HEK293 (cell line): ENCODE measurements at regions not wholly inside any gene's neighbourhood (a gene's known extent, or its start where the extent isn't known, plus 50 kb on each side); places are given as distances from the start of the nearest gene placed in this dataset.

Experiments used
- CTCF ChIA-PET: fragments of 350-600 bp; formaldehyde crosslinking; extraction: SDS; loops from one replicate; lab custom pipeline; 2021; ENCODE audit warnings: antibody characterized with exemption; lab: Yijun Ruan, JAX
- POLR2A ChIA-PET: fragments of 300-600 bp; formaldehyde crosslinking; extraction: SDS; loops from one replicate; lab custom pipeline; 2020; ENCODE audit warnings: antibody characterized with exemption, inconsistent platforms; lab: Yijun Ruan, JAX
- H3K27ac ChIP-seq: fragments of 200-500 bp; sonication (Bioruptor generic); 2 replicates; pipeline ENCODE4 v1.5.1; 2014; ENCODE audit warnings: low read depth, low read length, control low read depth, inconsistent platforms; ENCODE audit errors: extremely low read depth
- H3K36me3 ChIP-seq, 2 experiments: fragments of 200-500 bp in 1 of 2; sonication (Bioruptor generic) in 1 of 2; 1 replicate in 1 of 2; 2 replicates in 1 of 2; pipeline ENCODE4 v1.5.1; 2014 to 2017; ENCODE audit warnings: inconsistent platforms in 2 of 2, low read length in 2 of 2; ENCODE audit not compliant: control insufficient read depth in 2 of 2, insufficient read depth in 1 of 2
- H3K4me1 ChIP-seq: fragments of 200-500 bp; sonication (Bioruptor generic); 2 replicates; pipeline ENCODE4 v1.5.1; 2014; ENCODE audit warnings: mild to moderate bottlenecking, low read length, inconsistent platforms; ENCODE audit not compliant: control insufficient read depth, insufficient read depth
- H3K4me3 ChIP-seq: 2 replicates; pipeline ENCODE4 v1.5.1; 2011; ENCODE audit warnings: low read depth, mild to moderate bottlenecking, control low read depth, low read length, moderate library complexity
- H3K9me3 ChIP-seq: fragments of 200-500 bp; sonication (Bioruptor generic); 2 replicates; pipeline ENCODE4 v1.5.1; 2014; ENCODE audit warnings: low read depth, low read length, inconsistent platforms; ENCODE audit not compliant: control insufficient read depth, insufficient read depth
- IKZF3 ChIP-seq: fragments of 450-650 bp; IDR thresholded peaks from 2 replicates; pipeline ENCODE4 v1.5.0; 2018; ENCODE audit warnings: missing biosample characterization, mild to moderate bottlenecking, missing genetic modification characterization, moderate library complexity
- KLF10 ChIP-seq: fragments of 450-650 bp; IDR thresholded peaks from 2 replicates; pipeline ENCODE4 v1.5.1; 2018; ENCODE audit warnings: missing biosample characterization, mild to moderate bottlenecking, missing genetic modification characterization
- MZF1 ChIP-seq: fragments of 450-650 bp; formaldehyde crosslinking; IDR thresholded peaks from 2 replicates; pipeline ENCODE4 v1.5.1; 2017; ENCODE audit warnings: missing biosample characterization, missing genetic modification characterization, borderline replicate concordance
- OVOL3 ChIP-seq: fragments of 450-650 bp; formaldehyde crosslinking; IDR thresholded peaks from 2 replicates; pipeline ENCODE4 v1.5.1; 2016; ENCODE audit warnings: missing biosample characterization, missing genetic modification characterization
- ZNF266 ChIP-seq: fragments of 450-650 bp; formaldehyde crosslinking; IDR thresholded peaks from 2 replicates; pipeline ENCODE4 v1.5.1; 2016; ENCODE audit warnings: missing biosample characterization, missing genetic modification characterization, low read depth
- ZNF335 ChIP-seq: fragments of 450-650 bp; formaldehyde crosslinking; conservative IDR thresholded peaks from 2 replicates; pipeline ENCODE4 v1.5.1; 2016; ENCODE audit warnings: missing biosample characterization, missing genetic modification characterization
- ZNF473 ChIP-seq: fragments of 450-650 bp; formaldehyde crosslinking; IDR thresholded peaks from 2 replicates; pipeline ENCODE4 v1.5.1; 2017; ENCODE audit warnings: missing biosample characterization, missing genetic modification characterization
- ZNF529 ChIP-seq: fragments of 450-650 bp; formaldehyde crosslinking; IDR thresholded peaks from 2 replicates; pipeline ENCODE4 v1.5.1; 2017; ENCODE audit warnings: missing genetic modification characterization, missing biosample characterization; ENCODE audit not compliant: insufficient replicate concordance
- ZNF555 ChIP-seq: fragments of 450-650 bp; formaldehyde crosslinking; conservative IDR thresholded peaks from 2 replicates; pipeline ENCODE4 v1.5.1; 2017; ENCODE audit warnings: missing biosample characterization, mild to moderate bottlenecking, missing genetic modification characterization, inconsistent platforms
- ZNF585B ChIP-seq: fragments of 450-650 bp; formaldehyde crosslinking; IDR thresholded peaks from 2 replicates; pipeline ENCODE4 v1.5.1; 2016; ENCODE audit warnings: missing biosample characterization, missing genetic modification characterization
- TF ChIP-seq, protein P1 (sequence below): fragments of 450-650 bp; formaldehyde crosslinking; IDR thresholded peaks from 2 replicates; pipeline ENCODE4 v1.5.1; 2016; ENCODE audit warnings: missing biosample characterization, missing genetic modification characterization
- TF ChIP-seq, protein P2 (sequence below): IDR thresholded peaks from 2 replicates; pipeline ENCODE4 v1.6.1; 2011; ENCODE audit warnings: mild to moderate bottlenecking, low read depth, low read length, borderline replicate concordance
- TF ChIP-seq, protein P3 (sequence below): fragments of 450-650 bp; formaldehyde crosslinking; IDR thresholded peaks from 2 replicates; pipeline ENCODE4 v1.5.1; 2016; ENCODE audit warnings: missing biosample characterization, missing genetic modification characterization
- TF ChIP-seq, protein P4 (sequence below): fragments of 450-650 bp; formaldehyde crosslinking; optimal IDR thresholded peaks from 2 replicates; pipeline ENCODE3; 2016; ENCODE audit warnings: missing biosample characterization, mild to moderate bottlenecking, missing genetic modification characterization
- TF ChIP-seq, protein P5 (sequence below): fragments of 450-650 bp; formaldehyde crosslinking; conservative IDR thresholded peaks from 2 replicates; pipeline ENCODE4 v1.5.1; 2016; ENCODE audit warnings: low read depth, missing biosample characterization, missing genetic modification characterization
- TF ChIP-seq, protein P6 (sequence below): fragments of 450-650 bp; formaldehyde crosslinking; IDR thresholded peaks from 2 replicates; pipeline ENCODE4 v1.5.1; 2016; ENCODE audit warnings: missing biosample characterization, missing genetic modification characterization
- TF ChIP-seq, protein P7 (sequence below): fragments of 450-650 bp; formaldehyde crosslinking; IDR thresholded peaks from 2 replicates; pipeline ENCODE4 v1.5.1; 2016; ENCODE audit warnings: missing biosample characterization, missing genetic modification characterization
- TF ChIP-seq, protein P8 (sequence below): fragments of 450-650 bp; formaldehyde crosslinking; IDR thresholded peaks from 2 replicates; pipeline ENCODE4 v1.5.1; 2017; ENCODE audit warnings: missing biosample characterization, missing genetic modification characterization

DNA sequence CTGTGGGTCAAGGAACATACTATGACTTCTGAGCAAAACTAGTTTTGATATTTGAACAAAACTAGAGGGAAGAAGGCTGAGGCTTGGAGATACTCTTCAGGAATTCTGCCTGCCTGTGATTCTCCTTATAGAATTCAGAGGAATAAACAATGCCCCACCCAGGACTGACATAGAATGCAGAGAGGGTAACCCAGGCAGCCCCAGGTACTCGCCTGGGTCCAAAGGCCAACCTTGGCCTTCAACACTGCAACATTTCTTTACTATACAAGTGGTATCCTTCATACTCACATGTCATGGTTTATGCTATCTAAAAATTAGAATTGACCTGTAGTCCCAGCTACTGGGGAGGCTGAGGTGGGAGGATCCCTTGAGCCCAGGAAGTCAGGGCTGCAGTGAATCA is 217.0 kb upstream of the FOXN3 start:
- CTCF ChIA-PET = interaction anchor here (1.1 kb wide), 2 partner anchors 130 to 216 kb away, joined by 3 read pairs; no protein-coding TSS in a partner anchor
- POLR2A ChIA-PET = no interaction called here
- Histone ChIP-seq H3K36me3 (no peaks in the 10 kb centered on the region), H3K4me1 (no peaks in the 10 kb centered on the region), H3K9me3 (no peaks in the 10 kb centered on the region), H3K4me3 (no peak overlapping the region), H3K27ac (no peak overlapping the region)
- TF ChIP-seq ZNF529 = no peak
- TF ChIP-seq ZNF585B (tag by site-specific recombination) = no peak
- TF ChIP-seq, protein P1, sequence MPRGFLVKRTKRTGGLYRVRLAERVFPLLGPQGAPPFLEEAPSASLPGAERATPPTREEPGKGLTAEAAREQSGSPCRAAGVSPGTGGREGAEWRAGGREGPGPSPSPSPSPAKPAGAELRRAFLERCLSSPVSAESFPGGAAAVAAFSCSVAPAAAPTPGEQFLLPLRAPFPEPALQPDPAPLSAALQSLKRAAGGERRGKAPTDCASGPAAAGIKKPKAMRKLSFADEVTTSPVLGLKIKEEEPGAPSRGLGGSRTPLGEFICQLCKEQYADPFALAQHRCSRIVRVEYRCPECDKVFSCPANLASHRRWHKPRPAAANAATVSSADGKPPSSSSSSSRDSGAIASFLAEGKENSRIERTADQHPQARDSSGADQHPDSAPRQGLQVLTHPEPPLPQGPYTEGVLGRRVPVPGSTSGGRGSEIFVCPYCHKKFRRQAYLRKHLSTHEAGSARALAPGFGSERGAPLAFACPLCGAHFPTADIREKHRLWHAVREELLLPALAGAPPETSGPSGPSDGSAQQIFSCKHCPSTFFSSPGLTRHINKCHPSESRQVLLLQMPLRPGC (tag by site-specific recombination) = no peak
- TF ChIP-seq IKZF3 (tag by site-specific recombination) = no peak
- TF ChIP-seq MZF1 (tag by site-specific recombination) = no peak
- no peak for TF ChIP-seq ZNF335 (tag by site-specific recombination)
- TF ChIP-seq, protein P2, sequence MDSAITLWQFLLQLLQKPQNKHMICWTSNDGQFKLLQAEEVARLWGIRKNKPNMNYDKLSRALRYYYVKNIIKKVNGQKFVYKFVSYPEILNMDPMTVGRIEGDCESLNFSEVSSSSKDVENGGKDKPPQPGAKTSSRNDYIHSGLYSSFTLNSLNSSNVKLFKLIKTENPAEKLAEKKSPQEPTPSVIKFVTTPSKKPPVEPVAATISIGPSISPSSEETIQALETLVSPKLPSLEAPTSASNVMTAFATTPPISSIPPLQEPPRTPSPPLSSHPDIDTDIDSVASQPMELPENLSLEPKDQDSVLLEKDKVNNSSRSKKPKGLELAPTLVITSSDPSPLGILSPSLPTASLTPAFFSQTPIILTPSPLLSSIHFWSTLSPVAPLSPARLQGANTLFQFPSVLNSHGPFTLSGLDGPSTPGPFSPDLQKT = no peak

DNA sequence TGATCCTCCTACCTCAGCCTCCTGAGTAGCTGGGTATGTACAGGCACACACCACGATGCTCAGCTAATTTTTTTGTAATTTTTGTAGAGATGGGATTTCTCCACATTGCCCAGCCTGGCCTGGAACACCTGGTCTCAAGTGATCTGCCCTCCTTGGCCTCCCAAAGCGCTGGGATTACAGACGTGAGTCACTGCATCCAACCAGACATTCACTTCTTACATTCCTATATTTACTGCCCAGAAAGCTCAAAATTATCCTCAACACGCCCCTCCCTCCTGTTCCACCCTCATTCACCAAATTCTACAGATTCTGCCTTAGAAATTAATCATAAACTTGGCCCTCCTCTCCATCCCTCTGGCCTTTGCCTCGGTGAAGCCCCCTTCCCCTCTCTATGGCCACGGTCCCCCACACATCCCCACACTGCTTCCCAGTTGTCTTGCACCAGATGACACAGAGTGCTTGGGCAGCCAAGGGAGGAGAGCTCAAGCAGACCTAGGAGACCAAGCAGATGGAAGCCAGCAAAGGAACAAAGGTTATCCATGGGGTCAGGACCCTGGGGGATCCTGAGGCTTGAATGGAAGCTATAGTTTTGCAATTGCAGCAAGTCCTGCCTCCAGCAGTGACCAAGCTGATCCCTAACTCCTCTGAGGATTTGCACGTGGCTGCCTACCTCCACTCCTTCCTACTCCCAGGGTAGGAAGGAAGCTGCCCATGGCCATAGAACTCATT is 213.2 kb upstream of the FOXN3 start:
- Histone ChIP-seq H3K4me1 (no peaks in the 10 kb centered on the region), H3K4me3 (no peak overlapping the region), H3K27ac (no peak overlapping the region), H3K36me3 (no peaks in the 10 kb centered on the region), H3K9me3 (no peaks in the 10 kb centered on the region)
- ChIA-PET CTCF (interaction anchor here (0.7 kb wide), 1 partner anchor 12 kb away, joined by 3 read pairs; no protein-coding TSS in a partner anchor), POLR2A (no interaction called here)
- TF ChIP-seq OVOL3 (tag by site-specific recombination) (no peak), ZNF555 (tag by site-specific recombination) (no peak), KLF10 (tag by site-specific recombination) (no peak), ZNF473 (tag by site-specific recombination) (no peak), ZNF266 (no peak), IKZF3 (tag by site-specific recombination) (no peak)
- TF ChIP-seq, protein P3, sequence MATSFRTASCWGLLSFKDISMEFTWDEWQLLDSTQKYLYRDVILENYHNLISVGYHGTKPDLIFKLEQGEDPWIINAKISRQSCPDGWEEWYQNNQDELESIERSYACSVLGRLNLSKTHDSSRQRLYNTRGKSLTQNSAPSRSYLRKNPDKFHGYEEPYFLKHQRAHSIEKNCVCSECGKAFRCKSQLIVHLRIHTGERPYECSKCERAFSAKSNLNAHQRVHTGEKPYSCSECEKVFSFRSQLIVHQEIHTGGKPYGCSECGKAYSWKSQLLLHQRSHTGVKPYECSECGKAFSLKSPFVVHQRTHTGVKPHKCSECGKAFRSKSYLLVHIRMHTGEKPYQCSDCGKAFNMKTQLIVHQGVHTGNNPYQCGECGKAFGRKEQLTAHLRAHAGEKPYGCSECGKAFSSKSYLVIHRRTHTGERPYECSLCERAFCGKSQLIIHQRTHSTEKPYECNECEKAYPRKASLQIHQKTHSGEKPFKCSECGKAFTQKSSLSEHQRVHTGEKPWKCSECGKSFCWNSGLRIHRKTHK (tag by site-specific recombination) = no peak
- TF ChIP-seq, protein P4, sequence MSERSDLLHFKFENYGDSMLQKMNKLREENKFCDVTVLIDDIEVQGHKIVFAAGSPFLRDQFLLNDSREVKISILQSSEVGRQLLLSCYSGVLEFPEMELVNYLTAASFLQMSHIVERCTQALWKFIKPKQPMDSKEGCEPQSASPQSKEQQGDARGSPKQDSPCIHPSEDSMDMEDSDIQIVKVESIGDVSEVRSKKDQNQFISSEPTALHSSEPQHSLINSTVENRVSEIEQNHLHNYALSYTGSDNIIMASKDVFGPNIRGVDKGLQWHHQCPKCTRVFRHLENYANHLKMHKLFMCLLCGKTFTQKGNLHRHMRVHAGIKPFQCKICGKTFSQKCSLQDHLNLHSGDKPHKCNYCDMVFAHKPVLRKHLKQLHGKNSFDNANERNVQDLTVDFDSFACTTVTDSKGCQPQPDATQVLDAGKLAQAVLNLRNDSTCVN (tag by site-specific recombination) = no peak
- TF ChIP-seq, protein P5, sequence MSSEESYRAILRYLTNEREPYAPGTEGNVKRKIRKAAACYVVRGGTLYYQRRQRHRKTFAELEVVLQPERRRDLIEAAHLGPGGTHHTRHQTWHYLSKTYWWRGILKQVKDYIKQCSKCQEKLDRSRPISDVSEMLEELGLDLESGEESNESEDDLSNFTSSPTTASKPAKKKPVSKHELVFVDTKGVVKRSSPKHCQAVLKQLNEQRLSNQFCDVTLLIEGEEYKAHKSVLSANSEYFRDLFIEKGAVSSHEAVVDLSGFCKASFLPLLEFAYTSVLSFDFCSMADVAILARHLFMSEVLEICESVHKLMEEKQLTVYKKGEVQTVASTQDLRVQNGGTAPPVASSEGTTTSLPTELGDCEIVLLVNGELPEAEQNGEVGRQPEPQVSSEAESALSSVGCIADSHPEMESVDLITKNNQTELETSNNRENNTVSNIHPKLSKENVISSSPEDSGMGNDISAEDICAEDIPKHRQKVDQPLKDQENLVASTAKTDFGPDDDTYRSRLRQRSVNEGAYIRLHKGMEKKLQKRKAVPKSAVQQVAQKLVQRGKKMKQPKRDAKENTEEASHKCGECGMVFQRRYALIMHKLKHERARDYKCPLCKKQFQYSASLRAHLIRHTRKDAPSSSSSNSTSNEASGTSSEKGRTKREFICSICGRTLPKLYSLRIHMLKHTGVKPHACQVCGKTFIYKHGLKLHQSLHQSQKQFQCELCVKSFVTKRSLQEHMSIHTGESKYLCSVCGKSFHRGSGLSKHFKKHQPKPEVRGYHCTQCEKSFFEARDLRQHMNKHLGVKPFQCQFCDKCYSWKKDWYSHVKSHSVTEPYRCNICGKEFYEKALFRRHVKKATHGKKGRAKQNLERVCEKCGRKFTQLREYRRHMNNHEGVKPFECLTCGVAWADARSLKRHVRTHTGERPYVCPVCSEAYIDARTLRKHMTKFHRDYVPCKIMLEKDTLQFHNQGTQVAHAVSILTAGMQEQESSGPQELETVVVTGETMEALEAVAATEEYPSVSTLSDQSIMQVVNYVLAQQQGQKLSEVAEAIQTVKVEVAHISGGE (tag by site-specific recombination) = no peak
- TF ChIP-seq, protein P6, sequence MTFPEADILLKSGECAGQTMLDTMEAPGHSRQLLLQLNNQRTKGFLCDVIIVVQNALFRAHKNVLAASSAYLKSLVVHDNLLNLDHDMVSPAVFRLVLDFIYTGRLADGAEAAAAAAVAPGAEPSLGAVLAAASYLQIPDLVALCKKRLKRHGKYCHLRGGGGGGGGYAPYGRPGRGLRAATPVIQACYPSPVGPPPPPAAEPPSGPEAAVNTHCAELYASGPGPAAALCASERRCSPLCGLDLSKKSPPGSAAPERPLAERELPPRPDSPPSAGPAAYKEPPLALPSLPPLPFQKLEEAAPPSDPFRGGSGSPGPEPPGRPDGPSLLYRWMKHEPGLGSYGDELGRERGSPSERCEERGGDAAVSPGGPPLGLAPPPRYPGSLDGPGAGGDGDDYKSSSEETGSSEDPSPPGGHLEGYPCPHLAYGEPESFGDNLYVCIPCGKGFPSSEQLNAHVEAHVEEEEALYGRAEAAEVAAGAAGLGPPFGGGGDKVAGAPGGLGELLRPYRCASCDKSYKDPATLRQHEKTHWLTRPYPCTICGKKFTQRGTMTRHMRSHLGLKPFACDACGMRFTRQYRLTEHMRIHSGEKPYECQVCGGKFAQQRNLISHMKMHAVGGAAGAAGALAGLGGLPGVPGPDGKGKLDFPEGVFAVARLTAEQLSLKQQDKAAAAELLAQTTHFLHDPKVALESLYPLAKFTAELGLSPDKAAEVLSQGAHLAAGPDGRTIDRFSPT (tag by site-specific recombination) = no peak
- TF ChIP-seq, protein P7, sequence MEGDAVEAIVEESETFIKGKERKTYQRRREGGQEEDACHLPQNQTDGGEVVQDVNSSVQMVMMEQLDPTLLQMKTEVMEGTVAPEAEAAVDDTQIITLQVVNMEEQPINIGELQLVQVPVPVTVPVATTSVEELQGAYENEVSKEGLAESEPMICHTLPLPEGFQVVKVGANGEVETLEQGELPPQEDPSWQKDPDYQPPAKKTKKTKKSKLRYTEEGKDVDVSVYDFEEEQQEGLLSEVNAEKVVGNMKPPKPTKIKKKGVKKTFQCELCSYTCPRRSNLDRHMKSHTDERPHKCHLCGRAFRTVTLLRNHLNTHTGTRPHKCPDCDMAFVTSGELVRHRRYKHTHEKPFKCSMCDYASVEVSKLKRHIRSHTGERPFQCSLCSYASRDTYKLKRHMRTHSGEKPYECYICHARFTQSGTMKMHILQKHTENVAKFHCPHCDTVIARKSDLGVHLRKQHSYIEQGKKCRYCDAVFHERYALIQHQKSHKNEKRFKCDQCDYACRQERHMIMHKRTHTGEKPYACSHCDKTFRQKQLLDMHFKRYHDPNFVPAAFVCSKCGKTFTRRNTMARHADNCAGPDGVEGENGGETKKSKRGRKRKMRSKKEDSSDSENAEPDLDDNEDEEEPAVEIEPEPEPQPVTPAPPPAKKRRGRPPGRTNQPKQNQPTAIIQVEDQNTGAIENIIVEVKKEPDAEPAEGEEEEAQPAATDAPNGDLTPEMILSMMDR (tag by site-specific recombination) = no peak
- TF ChIP-seq, protein P8, sequence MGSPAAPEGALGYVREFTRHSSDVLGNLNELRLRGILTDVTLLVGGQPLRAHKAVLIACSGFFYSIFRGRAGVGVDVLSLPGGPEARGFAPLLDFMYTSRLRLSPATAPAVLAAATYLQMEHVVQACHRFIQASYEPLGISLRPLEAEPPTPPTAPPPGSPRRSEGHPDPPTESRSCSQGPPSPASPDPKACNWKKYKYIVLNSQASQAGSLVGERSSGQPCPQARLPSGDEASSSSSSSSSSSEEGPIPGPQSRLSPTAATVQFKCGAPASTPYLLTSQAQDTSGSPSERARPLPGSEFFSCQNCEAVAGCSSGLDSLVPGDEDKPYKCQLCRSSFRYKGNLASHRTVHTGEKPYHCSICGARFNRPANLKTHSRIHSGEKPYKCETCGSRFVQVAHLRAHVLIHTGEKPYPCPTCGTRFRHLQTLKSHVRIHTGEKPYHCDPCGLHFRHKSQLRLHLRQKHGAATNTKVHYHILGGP = no peak
